GM19395 (cell line): ENCODE measurements at regions not wholly inside any gene's neighbourhood (a gene's known extent, or its start where the extent isn't known, plus 50 kb on each side); places are given as distances from the start of the nearest gene placed in this dataset.
A peak's percentile ranks its signal among the peaks of the same experiment; 100 is the strongest.
"Not testable (repeated sequence)": the region's sequence is repeated elsewhere in the genome, so short reads cannot be mapped to it uniquely, and the experiment has no call there.

ENCODE experiments used
- ATAC-seq: cut with Tn5 transposase; IDR thresholded peaks from one replicate; pipeline ENCODE4 v1.9.1; 2021; ENCODE audit warnings: mild to moderate bottlenecking, moderate library complexity; ENCODE audit not compliant: unreplicated experiment

DNA sequence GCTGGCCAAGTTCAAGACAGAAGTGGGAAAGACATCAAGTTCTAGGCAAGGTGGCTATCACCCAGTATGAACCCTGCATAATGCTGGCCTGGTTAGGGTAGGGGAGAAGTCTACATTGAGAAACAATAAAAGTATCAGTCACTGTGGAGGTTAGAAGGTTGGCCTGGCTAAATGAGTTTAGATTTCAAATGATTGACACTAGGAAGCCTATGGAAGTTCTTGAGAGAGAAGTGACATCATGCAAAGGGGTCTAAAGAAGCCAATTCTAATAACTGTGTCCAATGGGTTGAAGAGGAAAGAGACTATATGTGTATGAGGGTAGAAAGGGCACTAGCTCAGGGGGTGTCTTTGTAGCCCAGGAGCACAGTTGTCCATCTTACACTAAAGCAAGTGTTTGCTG lies 98.5 kb upstream of the MBIP start:
- no peak for ATAC-seq

GRCh38 chr14:36411951-36412350 lies 91.5 kb upstream of the MBIP start:
- ATAC-seq, result not testable (repeated sequence)

- no peak for ATAC-seq
These were observed 88.0 kb upstream of the MBIP start for GRCh38 chr14:36408388-36408787.

DNA sequence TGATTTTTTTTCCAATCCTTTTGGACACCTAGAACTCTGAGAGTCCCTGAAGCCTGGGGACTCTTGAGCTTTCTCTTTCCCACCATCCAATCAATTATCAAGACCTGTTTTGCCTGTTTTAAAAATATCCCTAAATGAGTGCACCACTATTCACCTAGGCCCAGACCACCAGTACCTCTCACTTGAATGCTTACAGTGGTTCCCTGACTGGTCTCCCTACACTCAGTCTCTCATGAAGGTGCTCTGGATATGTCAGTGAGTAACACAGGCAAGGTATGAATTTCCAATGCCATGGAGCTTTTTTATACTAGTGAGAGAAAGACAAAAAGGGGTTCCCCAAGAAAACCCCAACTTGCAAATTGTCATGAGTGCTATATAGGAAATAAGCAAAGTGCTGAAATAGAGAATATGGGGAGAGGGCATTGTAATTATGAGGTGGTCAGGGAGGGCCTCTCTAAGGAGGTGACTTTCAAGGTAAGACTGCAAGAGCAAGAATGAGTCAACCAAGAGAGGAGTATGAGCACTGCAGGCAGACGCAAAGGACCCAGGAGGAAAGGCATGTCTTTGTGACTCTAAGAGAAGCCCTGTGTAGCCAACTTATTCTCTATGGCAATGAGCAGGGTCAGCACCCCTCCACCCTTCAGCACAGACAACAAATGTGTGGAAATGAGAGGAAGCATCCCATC lies 85.3 kb upstream of the MBIP start:
- no peak for ATAC-seq

DNA sequence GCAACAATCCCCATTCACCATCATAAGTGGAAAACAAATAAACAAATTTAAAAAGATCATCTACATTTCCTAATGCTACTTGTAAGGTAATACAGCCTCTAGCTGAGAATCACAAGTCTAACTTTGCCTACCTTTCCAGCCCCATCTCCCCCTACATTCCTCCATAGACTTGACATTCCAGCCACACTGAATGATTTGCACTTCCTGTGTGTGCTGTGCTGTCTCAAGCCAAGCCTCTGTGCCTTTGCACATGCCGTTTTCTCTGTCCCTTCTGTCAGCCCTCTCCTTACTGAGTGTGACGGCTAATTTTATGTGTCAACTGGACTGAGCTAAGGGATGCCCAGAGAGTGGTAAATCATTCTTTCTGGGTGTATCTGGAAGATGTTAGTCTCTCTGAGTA lies 82.4 kb upstream of the MBIP start:
- ATAC-seq, result no peak

- ATAC-seq, result no peak
These were observed 78.2 kb upstream of the MBIP start for GRCh38 chr14:36398463-36399291.

GRCh38 chr14:36397357-36397756 lies 76.9 kb upstream of the MBIP start:
- ATAC-seq, result no peak

GRCh38 chr14:36396798-36397197 lies 76.4 kb upstream of the MBIP start:
- ATAC-seq, result no peak

- ATAC-seq, result no peak
These were observed 74.2 kb upstream of the MBIP start for GRCh38 chr14:36394593-36394992.

- ATAC-seq, result no peak
These were observed 70.3 kb upstream of the MBIP start for GRCh38 chr14:36390718-36391117.

DNA sequence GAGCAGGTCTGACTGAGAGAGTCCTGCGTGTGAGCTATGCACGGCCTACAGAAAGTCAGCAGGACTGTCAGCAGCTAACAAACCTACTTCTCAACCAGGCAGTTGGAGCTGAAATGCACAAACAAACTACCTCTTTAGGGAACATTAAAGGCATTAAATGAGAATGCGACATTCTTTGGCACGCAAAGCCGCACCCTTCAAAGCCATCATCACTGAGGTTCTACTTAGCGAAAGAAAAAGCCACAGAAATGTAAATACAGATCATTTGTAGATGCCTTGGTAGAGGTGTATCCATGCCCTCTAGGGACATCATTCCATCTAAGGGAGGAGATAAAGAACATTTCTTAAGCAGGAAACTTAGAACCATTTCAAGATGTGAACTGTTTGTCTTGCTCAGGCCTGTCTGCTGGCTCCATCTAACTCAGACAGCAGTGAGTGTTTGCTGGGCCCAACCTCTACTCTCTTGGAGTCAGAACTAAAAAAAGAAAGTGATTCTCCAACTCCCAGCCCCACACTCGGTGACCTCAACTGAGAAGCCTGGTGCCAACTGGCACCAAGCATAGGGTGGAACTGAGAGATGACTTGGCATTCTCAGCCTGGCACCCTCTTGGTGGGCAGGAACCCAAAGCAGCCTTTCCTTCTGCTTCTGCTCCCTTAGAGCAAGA lies 63.5 kb upstream of the MBIP start:
- no peak for ATAC-seq

DNA sequence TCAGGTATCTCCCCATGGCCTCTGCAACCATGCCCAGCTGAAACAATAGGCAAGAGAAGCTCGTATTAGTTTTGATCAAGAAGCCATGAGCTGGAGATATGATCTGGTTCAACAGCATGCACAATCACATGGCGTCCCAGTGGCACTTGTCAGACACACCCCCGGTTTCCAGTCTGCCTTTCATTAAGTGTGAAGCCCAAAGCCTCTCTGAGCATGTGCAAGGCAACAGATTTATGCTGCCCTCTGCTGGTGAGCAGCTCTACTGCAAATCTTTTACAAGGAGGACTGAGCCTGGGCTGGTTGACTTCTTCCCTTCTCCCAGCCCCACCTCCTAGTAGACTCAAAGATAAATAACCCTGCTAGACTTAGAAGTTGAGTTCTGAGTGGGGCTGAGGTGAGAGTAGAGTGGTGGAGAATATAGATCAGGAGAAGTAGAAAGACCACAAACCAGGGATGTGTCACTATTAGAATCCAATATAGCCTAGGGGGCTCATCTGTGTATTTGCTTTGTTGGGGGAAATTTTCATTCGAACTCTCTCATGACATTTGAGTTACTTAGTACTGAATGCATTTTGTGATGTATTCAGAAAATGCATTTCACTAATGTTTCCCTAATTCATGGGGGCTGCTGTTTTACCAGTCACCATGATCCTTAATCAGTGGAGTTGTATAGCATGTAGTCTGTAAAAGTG lies 53.7 kb upstream of the MBIP start:
- peak; percentile 91 for ATAC-seq
